Pancreas (tissue), 10 donors: ENCODE measurements at regions not wholly inside any gene's neighbourhood (a gene's known extent, or its start where the extent isn't known, plus 50 kb on each side); places are given as distances from the start of the nearest gene placed in this dataset.

Source experiments
- ATAC-seq, 4 donors: fragments of 200-7000 bp; cut with Tn5 transposase; one replicate each; pipeline versions ENCODE4 v1.8.0 to v1.9.1; 2020; ENCODE audit warnings: mild to moderate bottlenecking in 4 of 4, moderate library complexity in 4 of 4
- DNase-seq, 6 donors: peaks; one replicate each; pipeline ENCODE4 v3.0.0-alpha.2; 2020
- FAIRE-seq: peaks from 2 replicates; lab custom pipeline; 2012; peaks lifted over from hg19 to GRCh38; lab: Jason Lieb, UNC
- H3K27ac ChIP-seq, 4 donors: fragments of 200-600 bp; sonication (generic); 1 replicate in 3 of 4; 2 replicates in 1 of 4; pipeline versions ENCODE4 v1.5.0 to v1.8.0; 2020
- H3K27me3 ChIP-seq, 4 donors: fragments of 200-600 bp; one replicate each; pipeline ENCODE4 v1.8.0; 2021
- H3K36me3 ChIP-seq, 3 donors: fragments of 200-600 bp; sonication (generic) in 1 of 3; one replicate each; pipeline versions ENCODE4 v1.5.0 to v1.8.0; 2020 to 2021
- H3K4me1 ChIP-seq, 3 donors: fragments of 200-600 bp; one replicate each; pipeline ENCODE4 v1.8.0; 2021
- H3K4me3 ChIP-seq, 4 donors: fragments of 200-600 bp; sonication (generic) in 2 of 4; one replicate each; pipeline versions ENCODE4 v1.5.0 to v1.8.0; 2020 to 2021
- H3K9me3 ChIP-seq, 4 donors: fragments of 200-600 bp; one replicate each; pipeline ENCODE4 v1.8.0; 2021
- CTCF ChIP-seq, 4 donors: fragments of 200-600 bp; sonication (generic) in 3 of 4; IDR thresholded peaks; one replicate each; pipeline versions ENCODE4 v1.5.0 to v1.8.0; 2021; ENCODE audit warnings: antibody characterized with exemption in 4 of 4
- WGBS, 2 donors: extraction: QIAGEN DNeasy Blood & Tissue Kit; methylation state at CpG; one replicate each; pipeline ENCODE4 v1.1.7; 2013; 5-methylcytosine and 5-hydroxymethylcytosine counted together
- intact Hi-C, 3 donors: fragments of 100-400 bp; cut with DNase I; formaldehyde crosslinking; loops; one replicate each; pipeline versions ENCODE4 v1.11.1 to v1.14.2; 2022
- donor health status: healthy with polysubstance abuse.
- donor health status: DM: no; HTN: no; CAD: no; lungs with moderate emphysema.
- donor health status: DM: no; HTN: no; CAD: no.
- donor health status: control.
- donor health status: control.
- donor health status: Bipolar disorder and iron deficiency.
- donor health status: DM: yes; HTN: yes; CAD: no.
- donor health status: DM: no; HTN: no; CAD: no.
- donor health status: DM: no; HTN: no; CAD: no.
- donor health status: DM: yes; HTN: yes; CAD: no.

GRCh38 chr4:138918169-138918869 lies 97.3 kb upstream of the NOCT start:
- Histone ChIP-seq H3K36me3 (no peaks in the 10 kb centered on the region), H3K9me3 (no peaks in the 10 kb centered on the region), H3K4me1 (no peaks in the 10 kb centered on the region), H3K27me3 (peaks cover 0 to 3% (median 0%) of the 10 kb centered on the region in 4 donors), H3K4me3 (no peak overlapping the region), H3K27ac (no peak overlapping the region)
- intact Hi-C loops = no loop called here
- no peak for DNase-seq
- 73 to 79% methylated on average over 15 of the region's 15 CpGs for WGBS, 2 donors
- no peak for TF ChIP-seq CTCF (IDR thresholded peaks at IDR 0.05)
- FAIRE-seq = no peak
- ATAC-seq = no peak

GRCh38 chr4:138916763-138917162 lies 98.8 kb upstream of the NOCT start:
- no peak for DNase-seq

GRCh38 chr4:138915756-138916155 lies 99.8 kb upstream of the NOCT start:
- FAIRE-seq (no peak), DNase-seq (no peak), ATAC-seq (no peak)
- H3K36me3 ChIP-seq = no peaks in the 10 kb centered on the region
- H3K27me3 ChIP-seq = peaks cover 0 to 3% (median 0%) of the 10 kb centered on the region in 4 donors
- H3K27ac ChIP-seq = no peak overlapping the region
- intact Hi-C loops = no loop called here
- no peak overlapping the region for H3K4me3 ChIP-seq
- H3K4me1 ChIP-seq = peaks cover 5 to 12% (median 7%) of the 10 kb centered on the region in 3 donors
- H3K9me3 ChIP-seq = no peaks in the 10 kb centered on the region
- TF ChIP-seq CTCF (IDR thresholded peaks at IDR 0.05) = no peak

More at GRCh38 chr4:138916763-138917162, 98.8 kb upstream of the NOCT start:
- Histone ChIP-seq H3K27ac (no peak overlapping the region), H3K4me3 (no peak overlapping the region), H3K36me3 (no peaks in the 10 kb centered on the region), H3K9me3 (no peaks in the 10 kb centered on the region), H3K27me3 (peaks cover 0 to 3% (median 0%) of the 10 kb centered on the region in 4 donors), H3K4me1 (peaks cover under 1 to 6% (median 5%) of the 10 kb centered on the region in 3 donors)
- intact Hi-C loops = no loop called here
- ATAC-seq (no peak), FAIRE-seq (no peak)
- TF ChIP-seq CTCF (IDR thresholded peaks at IDR 0.05) = no peak
- WGBS, 2 donors = 91 to 97% methylated on average over 1 of the region's 1 CpG

GRCh38 chr4:138912704-138913340 lies 102.8 kb upstream of the NOCT start:
- ATAC-seq (no peak), FAIRE-seq (no peak), DNase-seq (no peak)
- 68 to 71% methylated on average over 3 of the region's 3 CpGs for WGBS, 2 donors
- no peak overlapping the region for H3K4me3 ChIP-seq
- H3K4me1 ChIP-seq = peaks cover 5 to 16% (median 7%) of the 10 kb centered on the region in 3 donors
- no peaks in the 10 kb centered on the region for H3K27me3 ChIP-seq
- H3K27ac ChIP-seq = no peak overlapping the region
- intact Hi-C loops = no loop called here
- TF ChIP-seq CTCF (IDR thresholded peaks at IDR 0.05) = no peak
- no peaks in the 10 kb centered on the region for H3K36me3 ChIP-seq
- no peaks in the 10 kb centered on the region for H3K9me3 ChIP-seq
